GM12878 (cell line): ENCODE measurements at regions not wholly inside any gene's neighbourhood (a gene's known extent, or its start where the extent isn't known, plus 50 kb on each side); places are given as distances from the start of the nearest gene placed in this dataset.

ENCODE experiments used
- ASH2L ChIP-seq: fragments of 300-600, 200-600 bp; sonication (generic); IDR thresholded peaks from 2 replicates; pipeline ENCODE4 v1.6.1; 2017; ENCODE audit warnings: low read depth, mild to moderate bottlenecking, borderline replicate concordance
- CTCF ChIP-seq, 3 experiments: IDR thresholded peaks in 2 of 3; conservative IDR thresholded peaks in 1 of 3; 2 replicates each; pipeline ENCODE4 v1.5.1; 2011; ENCODE audit warnings: low read depth in 3 of 3, low read length in 3 of 3, mild to moderate bottlenecking in 3 of 3, control low read depth in 2 of 3, moderate library complexity in 2 of 3, inconsistent platforms in 1 of 3, mixed read lengths in 1 of 3; ENCODE audit not compliant: control insufficient read depth in 2 of 3, insufficient read depth in 1 of 3; ENCODE audit errors: extremely low read depth in 1 of 3
- EZH2 ChIP-seq: IDR thresholded peaks from 2 replicates; pipeline ENCODE4 v1.6.1; 2012; ENCODE audit warnings: low read depth, mild to moderate bottlenecking, control low read depth, inconsistent platforms, low read length, borderline replicate concordance; ENCODE audit not compliant: control insufficient read depth
- MXI1 ChIP-seq: fragments of 150-350 bp; IDR thresholded peaks from 2 replicates; pipeline ENCODE4 v1.6.1; 2011; ENCODE audit warnings: low read depth, mild to moderate bottlenecking, inconsistent platforms, low read length, improper control_type of control experiment
- MYC ChIP-seq: IDR thresholded peaks from 2 replicates; pipeline ENCODE4 v1.6.1; 2011; ENCODE audit warnings: mild to moderate bottlenecking, low read length, moderate library complexity, inconsistent platforms; ENCODE audit not compliant: insufficient read depth, insufficient replicate concordance, insufficient read length, severe bottlenecking
- NFYB ChIP-seq: IDR thresholded peaks from 2 replicates; pipeline ENCODE4 v1.6.1; 2011; ENCODE audit warnings: low read depth, mild to moderate bottlenecking, low read length, improper control_type of control experiment, moderate library complexity; ENCODE audit not compliant: insufficient read depth
- NR2C2 ChIP-seq: IDR thresholded peaks from 2 replicates; pipeline ENCODE4 v1.6.1; 2011; ENCODE audit warnings: borderline replicate concordance, low read depth; ENCODE audit not compliant: control insufficient read depth, insufficient read length
- NRF1 ChIP-seq: conservative IDR thresholded peaks from 2 replicates; pipeline ENCODE4 v1.6.1; 2011; ENCODE audit warnings: mild to moderate bottlenecking, low read depth, low read length, improper control_type of control experiment
- POLR2A ChIP-seq: IDR thresholded peaks from 2 replicates; pipeline ENCODE4 v1.6.1; 2011; ENCODE audit warnings: low read depth, mild to moderate bottlenecking, low read length
- POLR2AphosphoS5 ChIP-seq: IDR thresholded peaks from 2 replicates; pipeline ENCODE4 v1.6.1; 2011; ENCODE audit warnings: mild to moderate bottlenecking, low read length, inconsistent platforms
- RFX5 ChIP-seq: IDR thresholded peaks from 2 replicates; pipeline ENCODE4 v1.6.1; 2011; ENCODE audit warnings: low read depth, low read length, improper control_type of control experiment
- SIN3A ChIP-seq: IDR thresholded peaks from 2 replicates; pipeline ENCODE4 v1.6.1; 2012; ENCODE audit warnings: low read depth, low read length, improper control_type of control experiment
- SMC3 ChIP-seq: IDR thresholded peaks from 2 replicates; pipeline ENCODE4 v1.6.1; 2011; ENCODE audit warnings: low read length, improper control_type of control experiment, borderline replicate concordance
- SRF ChIP-seq, 2 experiments: IDR thresholded peaks; 2 replicates each; pipeline ENCODE4 v1.6.1; 2011; ENCODE audit warnings: low read depth in 2 of 2, low read length in 2 of 2, mild to moderate bottlenecking in 1 of 2, moderate library complexity in 1 of 2

GRCh38 chrX:99719140-99719539 lies 690.9 kb downstream of the PCDH19 start:
- TF ChIP-seq SRF (IDR thresholded peaks at IDR 0.05; ENCODE audit: low read depth in 2 of 2, low read length in 2 of 2) (no peak), CTCF (IDR thresholded peaks at IDR 0.05 in 2 of 3, conservative IDR thresholded peaks at IDR 0.05 in 1 of 3; ENCODE audit: control insufficient read depth in 2 of 3, extremely low read depth in 1 of 3, insufficient read depth in 1 of 3, low read depth in 3 of 3, low read length in 3 of 3) (no peak), MYC (no peak), EZH2 (no peak), POLR2AphosphoS5 (no peak), NRF1 (no peak), POLR2A (no peak), ASH2L (no peak), SMC3 (no peak), RFX5 (no peak), SIN3A (no peak), MXI1 (no peak), NFYB (no peak), NR2C2 (no peak)
